ENCODE measurements at regions not wholly inside any gene's neighbourhood (a gene's known extent, or its start where the extent isn't known, plus 50 kb on each side); places are given as distances from the start of the nearest gene placed in this dataset.

- no peak for TF ChIP-seq POLR2A (IDR thresholded peaks at IDR 0.05; ENCODE audit: control extremely low read depth in 1 of 2, low read depth in 2 of 2, low read length in 2 of 2)
- TF ChIP-seq, protein P1, sequence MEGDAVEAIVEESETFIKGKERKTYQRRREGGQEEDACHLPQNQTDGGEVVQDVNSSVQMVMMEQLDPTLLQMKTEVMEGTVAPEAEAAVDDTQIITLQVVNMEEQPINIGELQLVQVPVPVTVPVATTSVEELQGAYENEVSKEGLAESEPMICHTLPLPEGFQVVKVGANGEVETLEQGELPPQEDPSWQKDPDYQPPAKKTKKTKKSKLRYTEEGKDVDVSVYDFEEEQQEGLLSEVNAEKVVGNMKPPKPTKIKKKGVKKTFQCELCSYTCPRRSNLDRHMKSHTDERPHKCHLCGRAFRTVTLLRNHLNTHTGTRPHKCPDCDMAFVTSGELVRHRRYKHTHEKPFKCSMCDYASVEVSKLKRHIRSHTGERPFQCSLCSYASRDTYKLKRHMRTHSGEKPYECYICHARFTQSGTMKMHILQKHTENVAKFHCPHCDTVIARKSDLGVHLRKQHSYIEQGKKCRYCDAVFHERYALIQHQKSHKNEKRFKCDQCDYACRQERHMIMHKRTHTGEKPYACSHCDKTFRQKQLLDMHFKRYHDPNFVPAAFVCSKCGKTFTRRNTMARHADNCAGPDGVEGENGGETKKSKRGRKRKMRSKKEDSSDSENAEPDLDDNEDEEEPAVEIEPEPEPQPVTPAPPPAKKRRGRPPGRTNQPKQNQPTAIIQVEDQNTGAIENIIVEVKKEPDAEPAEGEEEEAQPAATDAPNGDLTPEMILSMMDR (IDR thresholded peaks at IDR 0.05; ENCODE audit: control extremely low read depth in 1 of 3, insufficient read depth in 1 of 3, low read depth in 1 of 3, low read length in 3 of 3): no peak
- TF ChIP-seq EZH2 (IDR thresholded peaks at IDR 0.05; ENCODE audit: low read depth, low read length, severe bottlenecking): no peak
- TF ChIP-seq EP300 (IDR thresholded peaks at IDR 0.05; ENCODE audit: borderline replicate concordance in 1 of 2, low read depth in 2 of 2, low read length in 2 of 2): no peak
- no peak for TF ChIP-seq MAFK (IDR thresholded peaks at IDR 0.05; ENCODE audit: low read depth, low read length)
- no peak for TF ChIP-seq SAP30 (IDR thresholded peaks at IDR 0.05; ENCODE audit: insufficient read depth, insufficient replicate concordance, low read length)
- no peak for TF ChIP-seq RFX5 (IDR thresholded peaks at IDR 0.05; ENCODE audit: borderline replicate concordance, low read depth, low read length)
- TF ChIP-seq TAF7 (optimal IDR thresholded peaks at IDR 0.05; ENCODE audit: borderline replicate concordance, low read depth, low read length): no peak
- no peak for TF ChIP-seq BCL11A (IDR thresholded peaks at IDR 0.05; ENCODE audit: low read depth in 2 of 2, low read length in 2 of 2)
- no peak for TF ChIP-seq HDAC6 (IDR thresholded peaks at IDR 0.05; ENCODE audit: low read depth, low read length)
- no peak for TF ChIP-seq BRCA1 (IDR thresholded peaks at IDR 0.05; ENCODE audit: low read depth, low read length)
- TF ChIP-seq YY1 (IDR thresholded peaks at IDR 0.05; ENCODE audit: low read depth, low read length): no peak
These were observed 456.2 kb downstream of the XYLT1 start for GRCh38 chr16:17014484-17015121.

Data from H1 (cell line).